T-helper 1 cell (primary cell): ENCODE measurements at regions not wholly inside any gene's neighbourhood (a gene's known extent, or its start where the extent isn't known, plus 50 kb on each side); places are given as distances from the start of the nearest gene placed in this dataset.
A peak's percentile ranks its signal among the peaks of the same experiment; 100 is the strongest.

Experiments used
- DNase-seq, 5 donors: peaks; one replicate each; pipeline ENCODE4 v3.0.0-alpha.2; 2012 to 2020

DNA sequence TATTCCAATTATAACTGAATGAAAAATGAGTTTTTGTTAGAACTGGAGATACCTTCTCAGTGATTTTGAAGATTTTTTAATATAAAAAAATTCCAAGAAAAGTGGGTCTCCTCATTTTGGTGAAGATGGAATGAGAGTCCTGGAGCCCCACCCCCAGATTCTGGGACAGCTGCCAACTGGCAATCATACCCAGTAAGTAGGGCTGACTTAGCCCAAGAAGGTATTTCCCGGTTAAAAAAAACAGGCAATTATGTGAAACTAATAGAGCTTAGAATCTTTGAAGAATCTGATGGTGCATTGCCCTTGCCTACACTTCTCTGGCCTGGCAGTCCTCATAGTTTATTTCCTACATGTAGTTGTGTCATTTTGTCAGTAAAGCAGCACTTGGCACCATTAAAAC lies 52.8 kb upstream of the VWDE start:
- no peak for DNase-seq

DNA sequence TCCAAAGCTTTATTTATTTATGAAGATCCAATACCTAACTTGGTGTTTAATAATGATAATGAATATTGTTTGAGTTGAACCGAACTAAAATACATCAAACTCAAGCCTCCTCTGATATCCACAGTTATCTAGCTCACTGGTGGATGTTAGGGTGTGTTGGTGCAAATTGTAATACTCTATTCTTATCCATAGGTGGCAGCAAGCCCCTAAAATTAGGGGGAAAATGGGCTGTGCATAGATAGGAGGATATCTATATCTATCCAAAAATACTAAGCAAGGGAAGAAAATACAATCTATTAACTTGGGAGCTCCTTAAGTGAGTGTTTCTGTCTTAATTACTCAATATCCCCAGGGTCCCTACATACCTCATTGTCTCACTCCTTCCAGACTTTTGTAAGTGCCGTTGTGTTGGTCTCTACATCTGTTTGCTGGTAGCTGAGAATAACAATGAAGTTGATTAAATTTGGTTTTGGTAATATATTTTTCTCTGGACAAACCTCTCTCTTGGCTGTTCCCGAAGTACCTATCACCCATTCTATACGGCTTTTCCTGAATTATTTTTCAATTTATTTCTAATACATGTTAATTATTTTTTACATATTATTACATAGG lies 55.0 kb upstream of the VWDE start:
- DNase-seq: peak in 1 of 5 donors; percentile 17

DNA sequence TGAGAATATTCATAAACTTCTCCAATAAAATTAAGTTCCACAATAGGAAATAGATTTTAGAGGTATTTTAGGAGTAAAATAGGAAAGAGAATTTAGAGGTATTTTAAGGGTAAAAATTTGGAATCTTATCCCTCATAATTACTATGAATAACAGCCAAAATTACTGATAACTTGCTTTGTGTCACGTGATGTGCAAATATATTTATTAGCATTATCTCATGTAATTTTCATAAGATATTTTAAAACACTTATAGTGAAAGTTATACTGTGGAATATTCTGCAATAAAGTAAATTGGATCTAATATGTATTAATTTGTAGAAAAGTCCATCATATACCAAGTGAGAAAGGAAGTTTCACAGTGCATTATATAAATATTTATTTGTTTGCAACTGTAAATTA lies 64.2 kb upstream of the VWDE start:
- no peak for DNase-seq

DNA sequence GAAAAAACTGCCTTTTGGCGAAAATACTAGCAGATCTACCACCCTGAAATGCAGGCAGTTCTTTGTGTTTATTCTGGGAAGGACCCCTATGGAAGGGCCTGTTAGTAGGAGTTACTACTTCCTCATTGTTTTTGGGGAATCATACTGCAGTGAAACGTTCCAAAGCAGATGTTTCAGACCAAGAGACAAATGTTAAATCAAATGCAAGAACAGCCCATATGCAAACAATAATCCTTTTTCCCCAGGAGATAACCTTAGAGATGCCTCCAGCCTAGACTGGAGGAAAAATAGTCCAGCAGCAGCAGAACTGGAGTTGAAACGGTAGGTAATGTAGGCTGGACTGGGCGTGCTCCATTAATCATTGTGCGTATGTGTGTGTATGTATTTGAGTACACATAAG lies 65.9 kb upstream of the VWDE start:
- DNase-seq: no peak

DNA sequence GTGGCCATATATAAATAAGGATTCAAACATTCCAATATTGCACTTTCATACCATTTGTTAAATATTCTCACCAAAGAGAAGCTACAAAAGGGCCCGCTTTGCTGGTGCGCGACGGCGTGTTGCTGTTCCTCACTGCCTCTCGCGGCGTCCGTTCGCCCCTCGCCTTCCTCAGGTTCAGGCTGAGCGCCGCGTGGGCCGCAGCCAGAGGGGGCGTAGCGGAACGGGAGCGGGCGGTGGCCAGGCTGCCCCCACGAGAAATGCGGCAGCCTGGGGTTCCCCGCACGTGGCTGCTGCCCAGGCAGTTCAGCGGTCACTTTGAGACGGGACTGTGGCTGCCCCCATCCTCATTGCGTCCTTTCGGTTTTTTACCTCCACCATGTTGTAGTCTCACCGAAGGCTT lies 67.3 kb upstream of the VWDE start:
- DNase-seq: no peak

DNA sequence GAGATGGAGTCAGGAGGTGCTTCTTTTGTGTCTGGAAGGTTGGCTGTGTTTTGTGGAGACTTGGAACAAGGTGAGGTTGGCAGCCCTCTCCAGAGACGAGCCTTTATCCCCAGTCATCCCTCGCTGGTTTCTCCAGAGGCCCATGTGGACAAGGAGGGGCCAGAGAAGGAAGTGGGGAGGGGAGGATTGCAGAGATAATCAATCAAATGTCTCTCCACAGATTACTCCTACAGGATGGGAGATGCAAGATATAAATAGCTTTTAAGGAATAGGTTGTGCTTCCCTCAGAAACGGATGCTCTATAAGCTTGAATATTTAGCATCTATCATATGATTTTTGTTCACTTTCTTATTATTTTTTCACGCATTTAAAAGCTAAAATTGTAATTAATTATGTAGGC lies 70.4 kb upstream of the VWDE start:
- no peak for DNase-seq

DNA sequence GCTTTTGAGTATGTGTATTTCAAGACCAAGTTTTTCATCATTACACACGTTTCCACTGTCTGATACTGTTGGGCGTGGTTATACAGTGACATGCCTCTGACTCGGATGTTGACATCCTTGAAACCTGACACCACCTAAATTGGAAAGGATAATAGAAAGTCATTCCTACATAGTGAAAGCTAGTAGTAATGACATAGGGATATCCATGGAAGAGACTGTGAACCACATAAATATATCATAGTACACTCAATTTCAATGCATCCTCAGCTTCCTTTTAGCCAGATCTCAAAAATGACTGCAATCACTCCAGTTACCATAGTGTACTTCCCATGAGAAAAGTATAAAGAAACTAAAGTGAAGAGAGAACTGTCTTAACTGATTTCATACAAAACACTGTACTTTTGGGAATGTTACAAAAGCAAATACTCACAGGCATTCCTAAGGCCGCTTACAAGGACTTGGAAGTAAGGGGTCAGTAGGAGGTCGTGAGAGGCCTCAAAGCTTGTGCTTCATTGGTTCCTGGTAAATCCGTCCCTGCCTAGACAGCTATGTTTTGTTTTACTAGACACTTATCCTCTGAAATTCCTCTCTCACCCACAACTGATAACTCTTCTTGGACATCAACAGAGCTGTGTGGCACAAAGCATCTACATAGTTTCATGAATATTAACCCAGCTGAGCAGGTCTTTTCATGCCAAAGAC lies 71.8 kb upstream of the VWDE start:
- no peak for DNase-seq

DNA sequence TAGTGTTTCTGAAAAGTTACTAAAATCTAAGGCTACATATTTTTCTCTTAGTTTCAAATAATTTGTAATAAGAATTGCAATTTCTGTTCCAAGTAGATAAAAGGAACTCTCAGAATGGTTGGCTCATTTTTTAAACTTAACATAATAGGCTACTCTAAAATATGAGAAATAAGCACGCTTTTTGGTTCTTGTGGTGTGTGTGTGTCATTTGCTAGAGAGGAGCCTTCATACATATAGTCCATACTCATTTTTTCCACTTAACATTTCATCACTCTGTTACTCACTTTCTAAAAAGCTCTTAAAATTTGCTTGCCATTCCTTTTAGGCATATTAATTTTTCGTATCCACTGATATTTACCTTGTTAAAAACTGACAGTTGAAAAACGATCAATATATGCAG lies 74.0 kb upstream of the VWDE start:
- no peak for DNase-seq

DNA sequence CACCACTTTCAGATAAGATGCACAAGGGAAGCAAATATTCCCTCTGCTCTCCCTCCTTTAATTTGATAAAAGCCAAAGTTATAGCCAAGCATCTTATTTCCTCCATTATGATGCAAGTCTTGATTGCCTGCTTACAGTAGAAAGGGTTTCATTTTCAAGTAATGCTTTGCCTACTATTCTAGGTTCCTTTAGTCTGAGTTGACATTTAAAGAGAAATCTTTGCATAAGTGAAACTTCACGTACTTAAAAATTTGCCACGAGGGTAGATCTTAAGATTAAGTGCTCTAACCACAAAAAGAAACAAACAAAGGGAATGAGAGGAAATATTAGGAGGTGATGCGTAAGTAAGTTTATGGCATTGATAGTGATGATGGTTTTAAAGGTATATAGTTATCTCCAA lies 78.1 kb upstream of the VWDE start:
- peak in 1 of 5 donors; percentile 17 for DNase-seq

DNA sequence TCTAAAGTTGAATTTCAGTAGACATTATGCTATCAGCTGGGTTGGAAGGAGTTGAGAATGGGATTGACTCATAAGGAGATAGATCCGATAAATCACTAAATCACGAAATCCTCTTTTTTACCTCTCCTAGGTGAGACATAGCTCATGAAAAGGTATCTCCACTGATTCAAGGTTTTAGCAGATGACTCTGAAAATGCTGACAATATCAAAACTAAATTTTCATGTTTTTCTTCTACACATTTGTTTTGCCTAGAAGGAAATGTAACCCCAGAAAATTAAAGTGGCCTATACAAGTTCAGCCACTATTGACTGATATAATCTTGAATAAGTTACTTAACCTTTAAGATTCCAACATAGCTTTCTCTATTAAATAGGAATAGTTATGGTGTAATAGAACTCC lies 82.2 kb upstream of the VWDE start:
- DNase-seq: no peak

DNA sequence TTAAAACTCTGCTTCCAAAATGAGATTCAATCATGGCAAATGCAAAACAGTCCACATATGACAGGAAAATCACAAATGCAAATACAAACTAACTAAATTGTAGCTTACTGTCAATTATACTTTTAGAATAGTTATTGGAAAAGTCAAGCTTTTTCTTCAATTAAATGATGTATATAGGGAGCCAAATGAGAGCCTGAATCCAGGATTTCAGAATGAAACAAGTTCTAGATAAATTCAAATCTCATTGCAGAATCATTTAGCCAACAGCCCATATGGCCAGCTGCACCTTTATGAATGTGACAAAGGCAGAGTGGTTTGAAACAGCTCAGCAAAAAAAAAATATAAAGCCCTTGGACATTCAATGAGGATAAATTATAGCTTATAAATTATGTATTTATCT lies 82.2 kb upstream of the SCIN start:
- no peak for DNase-seq

DNA sequence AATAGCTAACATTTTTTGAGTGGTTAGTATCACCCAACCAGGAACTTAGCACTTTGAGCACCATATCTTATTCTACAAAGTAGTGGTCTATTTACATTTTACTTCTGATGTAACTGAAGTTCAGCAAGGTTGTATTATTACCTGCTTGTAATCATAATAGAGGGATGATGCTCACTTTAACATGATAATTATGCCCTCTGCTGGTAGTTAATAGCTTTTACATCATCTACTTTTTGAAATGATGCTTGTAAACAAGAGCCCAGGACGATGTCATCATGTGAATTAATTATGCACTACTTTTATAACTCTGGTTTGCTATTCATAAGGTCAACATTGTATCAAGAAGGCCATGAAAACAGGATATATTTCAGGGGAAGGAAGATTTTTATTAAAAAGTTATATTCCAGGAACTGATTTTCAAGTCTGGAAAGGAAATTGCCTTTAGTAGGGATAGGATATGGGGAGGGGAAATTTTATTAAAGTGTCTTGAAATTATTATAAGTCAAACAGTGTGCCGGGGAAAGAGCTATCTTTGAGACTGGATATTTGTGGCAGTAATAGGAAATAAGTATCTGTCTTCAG lies 80.3 kb upstream of the SCIN start:
- DNase-seq: peak in 1 of 5 donors; percentile 4

DNA sequence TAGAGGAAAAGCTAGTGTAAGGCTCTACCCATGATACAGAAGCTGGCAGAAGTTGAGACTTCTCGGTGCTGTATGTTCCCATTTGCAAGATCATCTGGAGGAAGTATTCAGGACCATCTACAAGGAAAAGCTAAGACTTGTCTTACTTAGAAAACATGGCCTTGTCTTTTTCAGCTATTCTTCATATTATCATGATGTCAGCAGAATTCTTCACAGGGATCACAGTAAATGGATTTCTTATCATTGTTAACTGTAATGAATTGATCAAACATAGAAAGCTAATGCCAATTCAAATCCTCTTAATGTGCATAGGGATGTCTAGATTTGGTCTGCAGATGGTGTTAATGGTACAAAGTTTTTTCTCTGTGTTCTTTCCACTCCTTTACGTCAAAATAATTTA lies 79.6 kb upstream of the SCIN start:
- no peak for DNase-seq

DNA sequence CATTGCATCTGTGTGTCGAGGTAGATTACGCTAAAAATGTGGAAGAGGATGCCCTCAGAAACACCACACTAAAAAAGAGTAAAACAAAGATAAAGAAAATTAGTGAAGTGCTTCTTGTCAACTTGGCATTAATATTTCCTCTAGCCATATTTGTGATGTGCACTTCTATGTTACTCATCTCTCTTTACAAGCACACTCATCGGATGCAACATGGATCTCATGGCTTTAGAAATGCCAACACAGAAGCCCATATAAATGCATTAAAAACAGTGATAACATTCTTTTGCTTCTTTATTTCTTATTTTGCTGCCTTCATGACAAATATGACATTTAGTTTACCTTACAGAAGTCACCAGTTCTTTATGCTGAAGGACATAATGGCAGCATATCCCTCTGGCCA lies 79.0 kb upstream of the SCIN start:
- no peak for DNase-seq

DNA sequence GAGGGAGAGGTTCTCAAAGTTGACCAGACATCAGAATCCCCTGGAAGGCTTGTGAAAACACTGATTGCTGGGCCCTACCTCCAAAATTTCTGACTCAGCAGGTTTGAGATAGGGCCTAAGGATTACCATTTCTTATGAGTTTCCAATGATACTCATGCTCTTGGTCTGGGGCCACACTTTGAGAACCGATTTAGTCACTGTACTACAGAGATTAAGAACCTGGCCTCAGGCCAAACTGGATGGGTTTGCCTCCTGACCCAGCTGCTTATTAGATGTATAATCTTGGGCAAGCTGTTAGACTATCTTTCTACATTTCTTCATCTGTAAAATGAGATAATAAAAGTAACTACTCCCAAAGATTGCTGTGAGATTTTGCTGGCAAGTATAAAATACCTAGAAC lies 77.1 kb upstream of the SCIN start:
- DNase-seq: no peak

DNA sequence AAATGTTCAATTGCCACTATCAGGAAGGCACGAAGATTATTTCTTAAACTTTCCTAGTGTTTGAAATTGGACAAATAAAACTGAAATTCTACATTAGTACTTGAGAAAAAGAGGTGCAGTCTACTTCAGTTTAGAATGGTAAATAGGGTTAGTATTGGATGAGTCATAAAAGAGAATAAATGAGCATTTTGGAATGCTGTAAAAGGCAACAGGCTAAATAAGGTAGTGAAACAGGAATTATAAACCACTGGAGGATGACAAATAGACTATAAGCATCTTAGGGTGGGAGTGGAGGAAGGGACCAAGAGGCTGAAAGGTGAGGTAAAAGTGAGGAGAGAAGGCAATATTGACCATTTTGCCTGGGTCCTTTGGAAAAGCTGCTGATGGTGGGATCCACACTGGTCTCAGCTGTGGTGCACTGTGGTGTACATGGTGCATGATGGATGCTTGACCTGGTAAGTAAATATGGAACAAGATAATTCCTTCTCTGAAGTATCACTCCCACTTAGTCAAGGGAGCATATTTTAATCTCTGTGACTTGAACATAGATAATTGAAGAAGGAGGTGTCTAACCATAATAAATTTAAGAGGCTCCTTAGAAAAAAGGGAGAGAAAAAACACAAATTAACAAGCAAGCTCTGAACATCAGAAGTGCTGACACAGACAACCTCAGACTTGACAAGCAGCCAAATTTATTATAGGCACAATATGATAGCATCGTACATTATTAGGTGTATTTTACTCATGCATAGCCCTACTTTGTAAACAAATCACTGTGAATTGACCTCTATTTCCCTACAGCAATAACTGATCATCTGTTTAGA lies 76.4 kb upstream of the SCIN start:
- no peak for DNase-seq

DNA sequence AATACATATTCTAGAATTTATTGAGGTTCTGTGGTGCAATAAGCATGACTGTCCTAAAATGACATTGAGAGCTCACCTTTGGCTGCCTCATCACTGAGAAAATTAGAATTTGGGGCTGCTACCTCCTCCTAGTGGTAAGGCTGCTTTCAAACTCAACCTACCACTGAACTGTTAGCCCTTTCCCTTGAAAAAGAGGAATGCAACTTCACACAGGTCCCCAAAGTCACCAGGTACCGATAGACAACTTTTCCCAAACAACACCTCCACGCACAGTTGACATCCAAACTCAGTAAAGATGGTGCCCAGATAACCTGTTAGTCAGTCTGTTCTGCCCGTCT lies 75.9 kb upstream of the SCIN start:
- no peak for DNase-seq

DNA sequence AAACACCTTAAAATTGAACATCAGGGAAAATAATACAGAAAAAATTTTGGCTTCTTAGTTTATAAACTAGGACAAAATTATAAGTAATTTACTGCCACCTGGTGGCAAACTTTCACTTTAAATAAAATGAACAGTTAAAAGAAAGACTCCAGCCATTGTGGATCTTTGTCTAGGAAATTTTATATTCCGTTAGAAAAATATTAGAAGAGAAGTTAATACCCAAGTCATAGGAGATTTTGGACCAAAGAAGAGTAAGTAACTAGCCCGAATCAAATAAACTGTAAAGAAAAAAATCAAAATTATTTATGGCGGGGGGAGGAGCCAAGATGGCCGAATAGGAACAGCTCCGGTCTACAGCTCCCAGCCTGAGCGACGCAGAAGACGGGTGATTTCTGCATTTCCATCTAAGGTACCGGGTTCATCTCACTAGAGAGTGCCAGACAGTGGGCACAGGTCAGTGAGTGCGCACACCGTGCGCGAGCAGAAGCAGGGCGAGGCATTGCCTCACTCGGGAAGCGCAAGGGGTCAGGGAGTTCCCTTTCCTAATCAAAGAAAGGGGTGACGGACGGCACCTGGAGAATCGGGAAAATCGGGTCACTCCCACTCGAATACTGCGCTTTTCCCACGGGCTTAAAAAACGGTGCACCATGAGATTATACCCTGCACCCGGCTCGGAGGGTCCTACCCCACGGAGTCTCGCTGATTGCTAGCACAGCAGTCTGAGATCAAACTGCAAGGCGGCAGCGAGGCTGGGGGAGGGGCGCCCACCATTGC lies 73.4 kb upstream of the SCIN start:
- peak in 1 of 5 donors; percentile 20 for DNase-seq

DNA sequence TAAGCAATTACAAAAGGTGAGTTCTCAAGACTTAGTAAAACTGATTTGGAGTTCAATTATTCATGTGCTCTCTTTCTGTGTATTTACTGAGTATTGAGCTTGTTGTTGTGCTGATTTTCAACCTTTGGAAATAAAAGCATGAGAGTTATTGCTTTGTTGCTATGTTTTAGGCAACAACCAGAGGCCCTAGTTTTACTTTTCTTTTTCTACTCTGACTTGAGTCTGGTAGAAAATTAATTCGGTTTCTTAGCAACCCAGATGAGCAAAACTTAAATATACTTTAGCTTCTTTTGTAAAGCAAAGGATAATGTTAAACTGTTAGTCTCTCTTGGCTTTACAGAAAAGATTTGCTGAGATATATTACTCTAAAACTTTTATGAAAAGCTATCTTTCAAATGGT lies 66.4 kb upstream of the SCIN start:
- DNase-seq: no peak

DNA sequence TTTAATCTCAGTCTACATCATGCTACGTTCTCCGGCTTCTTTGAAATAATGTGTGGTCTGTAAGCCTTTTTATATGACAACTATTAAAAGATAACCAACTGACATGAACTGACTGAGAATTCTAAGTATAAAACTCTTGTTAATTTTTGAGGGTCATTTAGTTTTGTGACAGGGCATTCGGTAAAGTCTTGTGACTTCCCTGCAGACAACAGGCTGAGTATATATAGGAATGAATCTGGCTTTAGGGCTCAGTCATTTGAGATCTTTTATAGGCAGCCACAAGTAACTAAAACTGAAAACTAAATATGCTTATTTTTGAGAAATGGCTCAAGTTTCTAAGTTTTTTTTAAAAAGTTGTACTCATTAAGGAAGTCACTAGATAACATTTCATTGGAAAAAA lies 62.5 kb upstream of the SCIN start:
- no peak for DNase-seq

DNA sequence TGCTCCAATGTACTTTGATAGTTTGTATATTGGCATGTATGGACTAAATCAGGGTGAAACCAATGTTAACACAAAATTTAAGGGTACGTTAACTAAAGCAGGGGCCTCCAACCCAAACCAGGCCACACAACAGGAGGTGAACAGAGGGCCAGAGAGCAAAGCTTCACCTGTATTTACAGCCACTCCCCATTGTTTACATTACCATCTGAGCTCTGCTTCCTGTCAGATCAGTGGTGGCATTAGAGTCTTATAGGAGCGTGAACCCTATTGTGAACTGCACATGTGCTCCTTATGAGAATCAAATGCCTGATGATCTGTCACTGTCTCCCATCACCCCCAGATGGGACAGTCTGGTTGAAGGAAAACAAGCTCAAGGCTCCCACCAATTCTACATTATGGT lies 62.0 kb upstream of the SCIN start:
- no peak for DNase-seq

DNA sequence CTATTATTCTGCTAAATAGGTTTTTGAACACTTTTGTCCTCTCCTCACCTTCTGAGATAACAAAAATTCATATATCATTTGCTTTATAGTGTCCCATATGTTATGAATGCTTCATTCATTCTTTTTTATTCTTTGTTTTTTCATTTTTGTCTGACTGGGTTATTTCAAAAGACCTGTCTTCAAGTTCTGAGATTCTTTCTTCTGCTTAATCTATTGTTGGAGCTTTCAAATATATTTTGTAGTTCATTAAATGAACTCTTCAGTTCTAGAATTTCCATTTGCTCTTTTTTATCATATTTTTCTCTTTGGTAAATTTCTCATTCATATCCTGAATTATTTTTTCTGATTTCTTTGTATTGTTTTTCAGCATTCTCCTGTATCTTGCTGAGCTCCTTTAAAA lies 53.1 kb upstream of the SCIN start:
- DNase-seq: no peak
